ENCODE measurements at regions not wholly inside any gene's neighbourhood (a gene's known extent, or its start where the extent isn't known, plus 50 kb on each side); places are given as distances from the start of the nearest gene placed in this dataset.

GRCh38 chr12:14260011-14260993 is 105.2 kb upstream of the ATF7IP start:
- intact Hi-C loops (cut with DNase I; ENCODE audit: low total_unique reads), result loop anchor here (2.0 kb wide), 1 partner anchor 106 kb away; no protein-coding TSS in a partner anchor
- H3K36me3 ChIP-seq, result no peaks in the 10 kb centered on the region
- peak overlapping the region in 1 of 8 donors; percentile 51 for H3K4me3 ChIP-seq
- TF ChIP-seq POLR2AphosphoS5 (IDR thresholded peaks at IDR 0.05) (peak; percentile 45 to 76 (median 70)), POLR2A (IDR thresholded peaks at IDR 0.05) (no peak)
- peaks cover 0 to 32% (median 15%) of the 10 kb centered on the region in 8 donors for H3K9me3 ChIP-seq
- H3K27ac ChIP-seq, result peak overlapping the region; percentile 77 to 93 (median 87)
- H3K4me1 ChIP-seq, result peaks cover 22 to 80% (median 56%) of the 10 kb centered on the region in 6 donors
- 40 to 62% (median 45%) methylated on average over 25 to 31 of the region's 31 CpGs for WGBS, 5 donors
- peak; percentile 90 for DNase-seq
- no peaks in the 10 kb centered on the region for H3K27me3 ChIP-seq (replicated peaks in 1 of 7)

GRCh38 chr12:14261096-14261495 is 104.4 kb upstream of the ATF7IP start:
- H3K27me3 ChIP-seq (replicated peaks in 1 of 7), result no peaks in the 10 kb centered on the region
- peak overlapping the region in 1 of 8 donors; percentile 51 for H3K4me3 ChIP-seq
- DNase-seq, result no peak
- no peaks in the 10 kb centered on the region for H3K36me3 ChIP-seq
- H3K4me1 ChIP-seq, result peaks cover 20 to 72% (median 49%) of the 10 kb centered on the region in 6 donors
- intact Hi-C loops (cut with DNase I; ENCODE audit: low total_unique reads), result loop anchor here (2.0 kb wide), 1 partner anchor 106 kb away; no protein-coding TSS in a partner anchor
- 75 to 89% (median 84%) methylated on average over 6 of the region's 6 CpGs for WGBS, 5 donors
- TF ChIP-seq POLR2AphosphoS5 (IDR thresholded peaks at IDR 0.05), result no peak
- TF ChIP-seq CTCF (IDR thresholded peaks at IDR 0.05 in 8 of 11, conservative IDR thresholded peaks at IDR 0.05 in 3 of 11), result no peak
- no peak for TF ChIP-seq POLR2A (IDR thresholded peaks at IDR 0.05)
- H3K9me3 ChIP-seq, result peaks cover 0 to 32% (median 15%) of the 10 kb centered on the region in 8 donors
- peak overlapping the region; percentile 77 to 93 (median 87) for H3K27ac ChIP-seq

GRCh38 chr12:14261861-14262260 is 103.6 kb upstream of the ATF7IP start:
- intact Hi-C loops (cut with DNase I; ENCODE audit: low total_unique reads), result loop anchor here (2.0 kb wide), 1 partner anchor 105 kb away; no protein-coding TSS in a partner anchor
- Histone ChIP-seq H3K27ac (peak overlapping the region in 6 of 8 donors; percentile 86 to 93 (median 88)), H3K4me3 (no peak overlapping the region), H3K4me1 (peaks cover 12 to 64% (median 41%) of the 10 kb centered on the region in 6 donors), H3K36me3 (no peaks in the 10 kb centered on the region), H3K27me3 (replicated peaks in 1 of 7) (no peaks in the 10 kb centered on the region), H3K9me3 (peaks cover 0 to 32% (median 15%) of the 10 kb centered on the region in 8 donors)
- no peak for TF ChIP-seq POLR2A (IDR thresholded peaks at IDR 0.05)
- TF ChIP-seq POLR2AphosphoS5 (IDR thresholded peaks at IDR 0.05), result no peak
- TF ChIP-seq CTCF (IDR thresholded peaks at IDR 0.05 in 8 of 11, conservative IDR thresholded peaks at IDR 0.05 in 3 of 11), result no peak
- no peak for DNase-seq
- 83 to 90% (median 87%) methylated on average over 2 of the region's 2 CpGs for WGBS, 5 donors

- no peak for DNase-seq
- WGBS, 5 donors, result 75 to 92% (median 83%) methylated on average over 7 of the region's 7 CpGs
- no peak overlapping the region for H3K4me3 ChIP-seq
- peaks cover 0 to 32% (median 15%) of the 10 kb centered on the region in 8 donors for H3K9me3 ChIP-seq
- TF ChIP-seq POLR2AphosphoS5 (IDR thresholded peaks at IDR 0.05) (no peak), POLR2A (IDR thresholded peaks at IDR 0.05) (no peak), CTCF (IDR thresholded peaks at IDR 0.05 in 8 of 11, conservative IDR thresholded peaks at IDR 0.05 in 3 of 11) (no peak)
- H3K36me3 ChIP-seq, result no peaks in the 10 kb centered on the region
- H3K4me1 ChIP-seq, result peaks cover 8 to 53% (median 31%) of the 10 kb centered on the region in 6 donors
- intact Hi-C loops (cut with DNase I; ENCODE audit: low total_unique reads), result no loop called here
- no peaks in the 10 kb centered on the region for H3K27me3 ChIP-seq (replicated peaks in 1 of 7)
- H3K27ac ChIP-seq, result peak overlapping the region in 2 of 8 donors; percentile 90 to 93
Observed at GRCh38 chr12:14262771-14263511, 102.5 kb upstream of the ATF7IP start.

All from spleen (tissue), 11 donors.